ENCODE measurements at regions not wholly inside any gene's neighbourhood (a gene's known extent, or its start where the extent isn't known, plus 50 kb on each side); places are given as distances from the start of the nearest gene placed in this dataset.
"Not testable (repeated sequence)": the region's sequence is repeated elsewhere in the genome, so short reads cannot be mapped to it uniquely, and the experiment has no call there.

DNA sequence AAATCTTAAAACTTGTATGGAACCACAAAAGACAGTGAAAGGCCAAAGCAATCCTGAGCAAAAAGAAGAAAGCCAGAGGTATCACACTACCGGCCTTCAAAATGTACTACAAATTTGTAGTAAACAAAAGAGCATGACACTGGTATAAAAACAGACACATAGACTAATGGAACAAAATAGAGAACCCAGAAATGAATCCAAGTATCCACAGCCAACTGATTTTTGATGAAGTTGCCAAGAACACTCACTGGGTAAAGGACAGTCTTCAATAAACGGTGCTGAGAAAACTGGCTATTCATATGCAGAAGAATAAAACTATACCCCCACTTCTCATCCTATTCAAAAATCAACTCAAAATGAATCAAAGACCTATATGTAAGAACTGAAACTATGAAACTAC lies 390.1 kb downstream of the PRELID2 start:
- no peaks in the 10 kb centered on the region for H3K79me2 ChIP-seq (ENCODE audit: insufficient read depth, low read length)

DNA sequence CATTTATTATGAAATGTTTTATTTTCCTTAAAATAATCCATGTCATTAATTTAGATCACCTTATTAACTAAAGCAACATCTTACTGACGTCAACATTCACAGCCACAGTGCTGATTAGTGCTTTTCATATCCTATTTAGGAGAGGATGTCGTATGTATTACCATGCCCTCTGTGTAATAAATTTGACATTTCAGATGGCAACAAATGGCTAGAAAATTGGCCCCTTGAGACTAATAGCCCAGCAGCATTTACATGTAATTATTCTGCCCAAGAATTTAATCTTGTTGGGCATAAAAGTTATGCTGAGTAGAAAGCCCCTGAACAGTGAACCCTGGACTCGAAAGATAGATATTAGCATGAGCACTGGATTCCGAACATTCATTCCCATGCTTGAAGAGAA lies 391.2 kb downstream of the PRELID2 start:
- Histone ChIP-seq H3K36me3 (ENCODE audit: insufficient read depth, low read length) (no peaks in the 10 kb centered on the region), H4K20me1 (ENCODE audit: insufficient read depth, low read length) (no peaks in the 10 kb centered on the region), H3K79me2 (ENCODE audit: insufficient read depth, low read length) (no peaks in the 10 kb centered on the region), H2AFZ (ENCODE audit: low read length) (no peak overlapping the region), H3F3A (ENCODE audit: insufficient read depth, low read length) (no peaks in the 10 kb centered on the region), H3K4me3 (ENCODE audit: low read depth, low read length, poor library complexity, severe bottlenecking) (no peak overlapping the region), H3K4me2 (ENCODE audit: low read length) (no peak overlapping the region), H3K27ac (ENCODE audit: low read depth, low read length, poor library complexity, severe bottlenecking) (no peak overlapping the region), H3K9me3 (ENCODE audit: low read length) (no peaks in the 10 kb centered on the region), H3K4me1 (ENCODE audit: insufficient read depth, low read length, severe bottlenecking) (no peaks in the 10 kb centered on the region), H3K27me3 (ENCODE audit: insufficient read depth, low read length) (no peaks in the 10 kb centered on the region), H3K9ac (ENCODE audit: low read length) (no peak overlapping the region), H3K9me2 (ENCODE audit: low read depth, low read length) (no peaks in the 10 kb centered on the region)
- no peak for TF ChIP-seq EZH2 (IDR thresholded peaks at IDR 0.05; ENCODE audit: borderline replicate concordance, low read length)
- TF ChIP-seq, protein P1, sequence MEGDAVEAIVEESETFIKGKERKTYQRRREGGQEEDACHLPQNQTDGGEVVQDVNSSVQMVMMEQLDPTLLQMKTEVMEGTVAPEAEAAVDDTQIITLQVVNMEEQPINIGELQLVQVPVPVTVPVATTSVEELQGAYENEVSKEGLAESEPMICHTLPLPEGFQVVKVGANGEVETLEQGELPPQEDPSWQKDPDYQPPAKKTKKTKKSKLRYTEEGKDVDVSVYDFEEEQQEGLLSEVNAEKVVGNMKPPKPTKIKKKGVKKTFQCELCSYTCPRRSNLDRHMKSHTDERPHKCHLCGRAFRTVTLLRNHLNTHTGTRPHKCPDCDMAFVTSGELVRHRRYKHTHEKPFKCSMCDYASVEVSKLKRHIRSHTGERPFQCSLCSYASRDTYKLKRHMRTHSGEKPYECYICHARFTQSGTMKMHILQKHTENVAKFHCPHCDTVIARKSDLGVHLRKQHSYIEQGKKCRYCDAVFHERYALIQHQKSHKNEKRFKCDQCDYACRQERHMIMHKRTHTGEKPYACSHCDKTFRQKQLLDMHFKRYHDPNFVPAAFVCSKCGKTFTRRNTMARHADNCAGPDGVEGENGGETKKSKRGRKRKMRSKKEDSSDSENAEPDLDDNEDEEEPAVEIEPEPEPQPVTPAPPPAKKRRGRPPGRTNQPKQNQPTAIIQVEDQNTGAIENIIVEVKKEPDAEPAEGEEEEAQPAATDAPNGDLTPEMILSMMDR (IDR thresholded peaks at IDR 0.05; ENCODE audit: low read length): no peak

More for the DNA sequence above, 390.1 kb downstream of the PRELID2 start:
- H3K27me3 ChIP-seq (ENCODE audit: insufficient read depth, low read length): no peaks in the 10 kb centered on the region
- no peaks in the 10 kb centered on the region for H4K20me1 ChIP-seq (ENCODE audit: insufficient read depth, low read length)
- no peaks in the 10 kb centered on the region for H3F3A ChIP-seq (ENCODE audit: insufficient read depth, low read length)
- no peak overlapping the region for H2AFZ ChIP-seq (ENCODE audit: low read length)
- H3K27ac ChIP-seq (ENCODE audit: low read depth, low read length, poor library complexity, severe bottlenecking): no peak overlapping the region
- H3K4me3 ChIP-seq (ENCODE audit: low read depth, low read length, poor library complexity, severe bottlenecking): no peak overlapping the region
- no peaks in the 10 kb centered on the region for H3K4me1 ChIP-seq (ENCODE audit: insufficient read depth, low read length, severe bottlenecking)
- TF ChIP-seq, protein P1 (IDR thresholded peaks at IDR 0.05; ENCODE audit: low read length): no peak
- TF ChIP-seq EZH2 (IDR thresholded peaks at IDR 0.05; ENCODE audit: borderline replicate concordance, low read length): no peak
- H3K4me2 ChIP-seq (ENCODE audit: low read length): no peak overlapping the region
- H3K9me3 ChIP-seq (ENCODE audit: low read length): no peaks in the 10 kb centered on the region
- H3K9me2 ChIP-seq (ENCODE audit: low read depth, low read length): no peaks in the 10 kb centered on the region
- H3K9ac ChIP-seq (ENCODE audit: low read length): no peak overlapping the region
- H3K36me3 ChIP-seq (ENCODE audit: insufficient read depth, low read length): no peaks in the 10 kb centered on the region

DNA sequence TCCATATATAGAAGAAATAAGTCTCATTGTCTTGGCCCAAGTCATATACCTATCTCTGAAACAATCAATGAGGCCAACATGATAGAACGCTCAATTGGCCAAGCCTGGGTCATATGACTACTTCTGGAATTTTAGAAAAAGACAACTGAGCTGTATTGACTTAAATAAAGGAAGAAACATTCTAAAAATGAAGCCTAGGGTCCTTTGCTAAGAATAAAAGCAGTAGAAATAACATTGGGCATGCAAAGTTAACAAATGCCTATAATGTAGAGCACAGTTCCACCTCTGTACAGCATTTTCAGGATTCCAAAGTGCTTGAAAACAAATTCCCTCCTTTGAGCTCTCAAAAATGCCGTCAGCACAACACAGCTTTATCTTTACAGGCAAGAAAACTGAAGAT lies 391.8 kb downstream of the PRELID2 start:
- no peak overlapping the region for H3K27ac ChIP-seq (ENCODE audit: low read depth, low read length, poor library complexity, severe bottlenecking)
- no peak overlapping the region for H2AFZ ChIP-seq (ENCODE audit: low read length)
- no peaks in the 10 kb centered on the region for H3K79me2 ChIP-seq (ENCODE audit: insufficient read depth, low read length)
- no peaks in the 10 kb centered on the region for H4K20me1 ChIP-seq (ENCODE audit: insufficient read depth, low read length)
- H3K9me3 ChIP-seq (ENCODE audit: low read length): no peaks in the 10 kb centered on the region
- no peaks in the 10 kb centered on the region for H3K9me2 ChIP-seq (ENCODE audit: low read depth, low read length)
- H3K4me2 ChIP-seq (ENCODE audit: low read length): no peak overlapping the region
- TF ChIP-seq, protein P1 (IDR thresholded peaks at IDR 0.05; ENCODE audit: low read length): no peak
- no peak for TF ChIP-seq EZH2 (IDR thresholded peaks at IDR 0.05; ENCODE audit: borderline replicate concordance, low read length)
- H3K4me1 ChIP-seq (ENCODE audit: insufficient read depth, low read length, severe bottlenecking): no peaks in the 10 kb centered on the region
- H3K4me3 ChIP-seq (ENCODE audit: low read depth, low read length, poor library complexity, severe bottlenecking): no peak overlapping the region
- H3F3A ChIP-seq (ENCODE audit: insufficient read depth, low read length): no peaks in the 10 kb centered on the region
- H3K9ac ChIP-seq (ENCODE audit: low read length): no peak overlapping the region
- no peaks in the 10 kb centered on the region for H3K27me3 ChIP-seq (ENCODE audit: insufficient read depth, low read length)
- no peaks in the 10 kb centered on the region for H3K36me3 ChIP-seq (ENCODE audit: insufficient read depth, low read length)

DNA sequence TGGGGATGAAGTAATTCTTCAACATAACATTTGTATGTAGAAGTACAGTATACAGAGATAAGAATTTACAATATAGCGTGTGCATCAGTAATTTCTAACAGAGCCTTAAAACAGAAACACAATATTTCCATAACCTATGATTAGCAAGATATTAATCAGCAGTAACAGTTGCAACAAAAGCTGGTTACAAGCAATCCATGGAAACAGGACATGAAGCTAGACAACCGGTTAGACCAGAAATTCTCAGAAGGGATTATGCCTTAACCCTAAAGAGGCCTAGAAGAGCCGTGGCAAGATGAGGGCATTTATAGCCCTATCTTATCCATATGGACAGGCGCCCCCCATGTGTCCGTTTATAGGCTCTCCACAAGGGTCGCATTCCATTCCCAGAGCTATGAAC lies 392.5 kb downstream of the PRELID2 start:
- not testable (repeated sequence) for H3K4me3 ChIP-seq (ENCODE audit: low read depth, low read length, poor library complexity, severe bottlenecking); H3K9ac ChIP-seq (ENCODE audit: low read length); H2AFZ ChIP-seq (ENCODE audit: low read length); H3K9me2 ChIP-seq (ENCODE audit: low read depth, low read length); H3K27ac ChIP-seq (ENCODE audit: low read depth, low read length, poor library complexity, severe bottlenecking); H3K27me3 ChIP-seq (ENCODE audit: insufficient read depth, low read length); H3K79me2 ChIP-seq (ENCODE audit: insufficient read depth, low read length); H3F3A ChIP-seq (ENCODE audit: insufficient read depth, low read length); H3K36me3 ChIP-seq (ENCODE audit: insufficient read depth, low read length); H4K20me1 ChIP-seq (ENCODE audit: insufficient read depth, low read length); H3K4me1 ChIP-seq (ENCODE audit: insufficient read depth, low read length, severe bottlenecking); H3K9me3 ChIP-seq (ENCODE audit: low read length); H3K4me2 ChIP-seq (ENCODE audit: low read length)

Measured in OCI-LY1 (cell line).